Hematopoietic multipotent progenitor cell treated with erythropoietin and hydrocortisone succinate and interleukin-3 and kit ligand, for 6 days (in vitro differentiated cells): ENCODE measurements at regions not wholly inside any gene's neighbourhood (a gene's known extent, or its start where the extent isn't known, plus 50 kb on each side); places are given as distances from the start of the nearest gene placed in this dataset.

ENCODE experiments used
- DNase-seq: peaks from one replicate; pipeline ENCODE4 v3.0.0-alpha.2; 2015

DNA sequence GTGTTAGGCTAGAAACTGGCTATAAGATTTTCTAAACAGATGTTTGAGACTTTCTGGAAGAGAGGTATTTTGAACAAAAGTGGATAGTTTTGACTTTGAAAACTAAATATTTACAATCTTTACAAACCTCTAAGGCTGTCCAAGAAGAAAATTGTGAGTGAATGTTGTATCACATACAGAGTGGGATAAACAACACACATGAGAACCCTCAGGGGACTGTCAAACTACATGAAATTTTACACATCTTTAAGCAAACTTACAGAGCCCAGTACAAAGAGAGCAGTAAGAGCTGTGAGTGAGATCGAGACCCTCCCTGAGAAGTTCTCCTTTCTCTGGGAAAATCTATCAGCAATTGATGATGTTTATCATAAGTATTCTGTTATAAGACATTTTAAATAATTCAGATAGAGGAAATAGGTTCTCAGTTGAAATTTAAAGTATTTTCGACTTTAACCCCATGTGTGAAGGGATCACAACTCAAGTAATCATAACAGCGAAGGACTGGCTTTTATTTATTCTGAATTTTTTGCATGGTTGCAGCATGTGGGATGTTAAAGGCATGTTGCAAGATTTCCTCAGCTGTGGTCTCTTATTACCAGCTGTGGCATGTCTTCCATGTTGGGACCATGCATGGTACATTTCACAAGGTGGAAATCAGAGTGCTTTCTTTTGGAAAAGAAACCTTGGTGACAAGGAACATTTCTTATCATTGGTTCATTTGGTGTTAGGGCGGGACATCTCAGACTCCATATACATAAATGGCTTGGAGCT is 264.0 kb upstream of the PRICKLE1 start:
- DNase-seq, result no peak

DNA sequence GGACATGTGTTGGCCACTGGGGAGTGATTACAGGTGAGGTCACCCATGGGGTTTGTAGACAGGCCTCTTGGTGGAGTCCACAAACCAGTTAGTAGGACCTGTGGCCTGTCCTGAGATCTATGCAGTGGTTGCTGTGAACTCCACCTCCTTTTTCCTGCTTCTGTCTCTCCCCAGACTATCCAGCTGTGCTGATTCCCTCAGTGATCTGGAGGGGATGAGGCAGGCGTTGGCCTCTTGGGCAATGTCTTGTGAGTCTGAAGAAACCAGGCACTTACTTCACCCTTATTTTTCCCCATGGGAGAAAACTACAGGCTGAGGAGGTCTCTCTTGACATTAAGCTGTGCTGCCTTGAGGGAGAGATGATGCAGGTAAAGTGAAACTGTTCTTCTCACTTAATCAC is 257.2 kb upstream of the PRICKLE1 start:
- DNase-seq, result no peak

DNA sequence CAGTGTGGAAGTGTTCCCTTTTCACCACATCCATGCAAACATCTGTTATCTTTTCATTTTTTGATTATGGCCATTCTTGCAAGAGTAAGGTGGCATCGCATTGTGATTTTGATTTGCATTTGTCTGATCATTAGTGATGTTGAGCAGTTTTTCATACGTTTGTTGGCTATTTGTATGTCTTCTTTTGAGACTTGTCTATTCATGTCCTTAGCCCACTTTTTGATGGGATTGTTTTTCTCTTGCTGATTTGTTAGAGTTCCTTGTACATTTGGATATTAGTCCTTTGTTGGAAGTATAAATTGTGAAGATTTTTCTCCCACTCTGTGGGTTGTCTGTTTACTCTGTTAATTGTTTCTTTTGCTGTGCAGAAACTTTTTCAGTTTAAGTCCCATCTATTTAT is 244.5 kb upstream of the PRICKLE1 start:
- DNase-seq, result no peak

DNA sequence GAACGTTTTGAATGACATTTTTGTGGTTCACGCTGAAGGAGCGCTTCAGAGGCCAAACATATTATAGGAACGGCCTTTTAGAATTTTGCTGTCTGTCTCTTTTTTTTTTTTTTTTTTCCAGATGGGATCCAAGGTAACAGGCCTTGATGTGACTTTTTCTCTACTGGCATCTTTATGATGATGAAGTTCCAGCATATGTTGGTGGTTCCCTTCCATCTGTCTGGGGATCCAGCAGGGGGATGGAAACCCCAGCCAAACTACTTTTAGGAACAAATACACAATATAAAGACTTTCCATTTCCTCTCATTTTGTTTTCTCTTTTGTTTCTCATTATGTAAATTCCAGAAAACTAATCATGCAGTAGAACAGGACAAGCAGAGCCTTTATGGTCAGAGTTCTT is 239.3 kb upstream of the PRICKLE1 start:
- no peak for DNase-seq

DNA sequence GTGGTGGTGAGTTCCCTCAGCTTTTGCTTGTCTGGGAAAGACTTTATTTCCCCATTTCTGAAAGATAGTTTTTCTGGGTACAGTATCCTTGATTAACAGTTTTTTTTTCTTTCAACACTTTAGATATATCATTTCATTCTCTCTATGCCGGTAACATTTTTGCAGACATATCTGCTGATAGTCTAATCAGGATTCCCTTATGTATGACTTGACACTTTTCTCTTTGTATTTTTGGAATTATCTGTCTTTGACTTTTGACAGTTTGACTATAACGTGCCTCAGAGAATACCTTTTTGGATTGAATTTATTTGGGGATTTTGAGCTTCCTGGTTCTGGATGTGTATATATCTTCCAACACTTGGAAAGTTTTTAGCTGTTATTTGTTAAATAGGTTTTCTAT is 234.8 kb upstream of the PRICKLE1 start:
- no peak for DNase-seq

DNA sequence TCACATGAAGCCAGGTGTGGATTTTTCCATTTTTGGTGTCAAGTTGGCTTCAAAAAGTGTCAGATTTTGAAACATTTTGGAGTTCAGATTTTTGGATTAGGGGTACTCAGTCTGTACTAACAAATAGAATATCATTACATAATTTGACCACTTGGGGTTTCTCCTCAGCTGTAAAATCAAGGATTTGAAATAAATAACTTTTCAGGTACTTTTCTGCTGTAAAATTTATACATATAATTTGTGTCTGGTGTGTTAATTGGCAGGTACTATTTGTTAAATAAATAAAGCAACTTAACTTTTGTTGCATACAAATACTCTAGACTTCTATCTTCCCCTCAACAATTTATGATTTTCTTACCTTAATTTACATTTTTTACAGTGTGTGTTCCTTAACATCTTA is 234.1 kb upstream of the PRICKLE1 start:
- no peak for DNase-seq

DNA sequence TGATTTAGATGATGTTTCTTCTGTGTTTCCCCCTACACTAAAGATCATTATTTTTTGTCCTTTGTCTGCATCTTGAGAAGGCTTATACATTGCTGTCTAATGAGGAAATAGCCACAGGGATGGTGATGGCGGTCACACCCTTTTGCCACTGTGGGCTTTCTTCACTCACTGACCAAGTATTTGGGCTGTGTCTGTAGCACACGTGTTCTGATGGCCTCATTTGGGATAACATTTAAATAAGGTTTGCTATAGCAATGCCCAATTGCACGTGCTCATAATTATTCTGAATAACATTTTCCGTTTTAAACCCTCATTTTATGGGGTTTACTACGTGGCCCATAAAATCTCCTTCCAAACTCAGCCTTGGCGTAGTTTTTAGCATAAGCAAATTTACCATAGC is 230.3 kb upstream of the PRICKLE1 start:
- DNase-seq, result no peak

DNA sequence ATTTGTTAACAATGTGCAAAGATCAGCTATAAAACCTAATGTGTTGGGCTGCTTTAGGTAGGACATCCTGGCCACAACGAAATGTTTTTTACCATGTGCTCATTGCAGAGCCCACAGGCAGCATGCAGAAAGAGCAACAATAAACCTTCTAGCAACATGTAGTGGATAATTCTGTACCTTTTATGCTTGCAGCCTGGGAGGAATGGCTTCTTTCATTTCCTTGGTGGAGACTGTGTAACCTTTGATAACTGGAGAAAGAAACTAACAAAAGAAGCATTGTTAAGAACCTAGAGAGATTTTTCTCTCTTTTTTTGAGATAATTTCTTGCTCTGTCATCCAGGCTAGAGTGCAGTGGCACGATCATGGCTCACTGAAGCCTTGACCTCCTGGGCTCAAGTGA is 225.5 kb upstream of the PRICKLE1 start:
- no peak for DNase-seq

DNA sequence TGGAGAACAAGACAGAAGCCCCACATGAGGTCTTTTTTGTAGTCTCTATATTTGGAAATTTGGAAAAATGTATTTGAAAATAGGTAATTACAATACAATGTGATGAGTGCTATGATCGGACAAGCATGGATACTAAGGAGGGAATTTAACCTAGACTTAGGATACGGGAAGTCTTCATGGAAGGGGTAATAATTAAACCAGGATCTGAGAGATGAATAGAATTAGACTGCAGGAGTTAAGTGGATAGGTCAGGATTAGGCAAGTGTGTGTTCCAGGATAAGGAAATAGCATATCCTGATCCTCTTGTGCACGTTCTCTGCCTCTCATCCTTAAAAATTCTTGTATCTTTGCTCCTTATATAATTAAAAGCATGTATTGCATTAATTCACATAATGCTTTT is 223.3 kb upstream of the PRICKLE1 start:
- DNase-seq, result no peak

DNA sequence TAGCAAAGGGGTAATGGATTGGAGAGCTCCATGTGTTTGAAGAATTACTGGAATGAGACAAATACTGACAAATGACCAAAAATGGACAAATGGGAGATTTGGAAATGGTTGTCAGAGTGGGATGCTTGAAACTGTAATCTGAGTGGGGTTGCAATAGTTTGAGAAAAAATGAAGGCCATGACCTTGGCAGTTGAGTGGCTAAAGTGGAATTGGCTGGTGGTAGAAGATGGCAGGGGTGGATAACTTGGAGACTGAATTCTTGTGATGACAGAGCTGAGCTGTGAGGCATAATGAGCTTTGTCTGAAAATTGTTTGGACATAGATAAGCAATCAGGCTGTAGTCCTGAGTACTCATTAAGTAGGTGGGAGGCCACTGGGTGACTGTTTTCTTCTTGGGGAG is 222.5 kb upstream of the PRICKLE1 start:
- no peak for DNase-seq

DNA sequence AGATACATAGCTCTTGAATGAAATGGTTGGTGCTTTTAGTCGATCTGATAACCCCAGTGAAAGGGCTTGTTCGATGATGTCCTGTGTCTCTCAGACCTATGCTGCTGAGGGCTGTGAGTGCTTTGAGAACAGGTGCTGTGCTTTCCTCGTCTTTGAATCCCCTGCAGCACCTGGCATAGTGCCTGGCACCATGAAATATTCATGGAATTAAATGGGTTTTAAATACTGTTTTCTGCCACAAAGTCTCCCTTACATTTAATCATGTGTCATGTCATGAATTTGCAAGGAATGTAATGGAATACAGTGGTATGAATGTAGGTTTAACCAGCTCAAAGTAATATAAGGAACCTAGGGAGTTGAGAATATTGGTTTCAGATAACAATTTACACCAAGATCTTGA is 220.5 kb upstream of the PRICKLE1 start:
- DNase-seq, result no peak

DNA sequence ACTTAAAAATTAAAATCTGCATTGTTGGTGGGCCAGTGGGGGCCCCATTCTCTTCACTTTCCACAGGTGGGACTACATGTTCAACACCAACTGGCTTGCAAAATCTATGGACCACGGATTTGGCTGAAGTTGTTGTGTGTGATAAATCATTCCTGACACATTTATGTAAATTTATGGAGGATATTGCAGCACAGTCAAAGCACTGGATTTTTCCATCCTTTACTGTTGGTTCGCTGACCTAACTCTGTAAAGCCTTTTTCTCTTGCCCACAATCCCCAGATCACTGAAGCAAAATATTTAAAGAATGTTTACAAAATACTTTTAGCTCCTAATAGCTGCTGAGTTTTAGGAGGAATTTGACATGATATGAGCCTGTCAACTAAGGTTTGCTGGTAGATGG is 219.7 kb upstream of the PRICKLE1 start:
- DNase-seq, result no peak

DNA sequence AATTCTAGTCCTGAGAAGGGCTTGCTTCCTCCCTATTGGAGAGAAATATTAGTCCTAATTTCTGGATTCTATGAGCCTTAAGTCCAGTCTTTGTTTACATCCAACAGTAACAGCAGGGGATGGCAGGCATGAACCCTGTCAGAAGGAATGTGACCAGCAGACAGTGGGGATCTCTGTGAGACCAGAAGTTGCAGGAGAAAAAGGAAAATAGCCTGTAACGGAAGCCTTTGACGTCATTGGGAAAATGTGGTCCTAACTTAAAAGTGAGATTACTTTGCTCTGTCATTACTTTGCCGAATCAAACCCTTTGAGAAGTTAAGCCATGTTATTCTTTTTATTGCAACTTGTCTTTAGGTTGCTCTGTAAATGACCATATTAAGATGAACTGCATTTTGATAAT is 218.2 kb upstream of the PRICKLE1 start:
- DNase-seq, result no peak

DNA sequence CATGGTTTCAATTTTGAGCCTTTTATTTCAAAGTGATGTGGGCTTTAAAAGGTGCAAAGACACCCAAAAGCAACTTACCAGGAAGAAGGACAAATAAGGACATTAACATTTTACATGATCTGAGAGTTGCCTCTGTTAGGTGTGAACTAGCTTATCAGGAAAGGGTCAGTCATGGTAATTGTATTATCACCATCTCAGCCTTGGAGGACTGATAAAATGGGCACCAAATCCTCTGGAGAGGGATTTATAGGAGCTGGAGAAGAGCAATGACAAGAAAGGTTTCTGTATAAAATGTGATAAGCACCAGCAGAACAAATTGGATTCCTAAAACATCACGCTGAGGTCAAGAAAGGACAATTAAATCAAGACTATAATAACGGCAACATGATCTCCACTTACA is 217.7 kb upstream of the PRICKLE1 start:
- DNase-seq, result no peak

DNA sequence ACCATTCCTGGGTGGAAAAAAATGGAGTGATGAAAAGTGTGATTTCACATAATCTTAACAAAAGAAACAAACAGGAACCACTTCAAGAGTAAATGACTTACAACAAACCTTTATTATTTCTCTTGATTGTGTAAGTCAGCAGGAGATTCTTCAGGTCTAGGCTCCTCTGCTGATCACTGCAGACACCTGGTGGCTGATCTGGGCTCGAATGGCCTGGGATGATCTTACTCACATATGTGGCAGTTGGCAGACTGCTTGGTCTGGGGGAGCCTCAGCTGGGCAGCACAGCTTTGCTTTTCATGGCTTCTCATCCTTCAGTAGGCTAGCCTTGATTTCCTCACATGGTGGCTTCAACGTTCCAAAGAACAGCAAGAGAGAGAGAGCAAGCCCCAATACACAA is 215.4 kb upstream of the PRICKLE1 start:
- no peak for DNase-seq

DNA sequence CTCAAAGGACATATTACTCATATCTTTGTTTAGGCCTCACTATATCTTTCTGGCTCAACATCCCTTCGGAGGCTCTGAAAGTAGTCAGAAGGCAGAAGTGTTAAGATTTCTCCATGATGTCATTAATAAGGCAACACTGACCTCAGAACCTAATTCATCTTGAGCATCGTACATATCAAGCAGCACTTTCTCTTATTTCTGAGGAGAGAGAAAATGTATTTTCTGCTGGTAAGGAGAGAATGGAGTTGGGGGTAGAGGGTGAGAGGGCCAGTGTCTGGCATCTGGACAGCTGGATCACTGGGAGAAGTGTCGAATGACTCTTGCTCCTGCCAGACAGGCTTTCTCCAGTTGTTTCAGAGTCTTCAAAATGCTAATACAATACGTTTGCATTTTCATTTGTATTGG is 213.2 kb upstream of the PRICKLE1 start:
- no peak for DNase-seq

DNA sequence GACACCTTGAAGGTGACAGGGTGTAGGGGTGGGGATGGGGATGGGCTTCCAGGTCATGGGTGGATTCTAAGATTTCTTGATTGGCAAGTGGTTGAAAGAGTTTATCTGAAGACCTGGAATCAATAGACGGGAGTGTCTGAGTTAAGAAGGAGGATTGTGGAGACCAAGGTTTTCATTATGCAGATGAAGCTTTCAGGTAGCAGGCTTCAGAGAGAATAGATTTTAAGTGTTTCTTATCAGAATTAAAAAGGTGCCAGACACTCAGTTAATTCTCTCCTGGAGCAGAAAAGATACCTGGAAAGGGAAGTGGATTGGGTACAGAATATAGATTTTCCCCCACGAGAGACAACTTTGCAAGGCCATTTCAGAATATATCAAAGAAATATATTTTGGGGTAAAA is 211.7 kb upstream of the PRICKLE1 start:
- DNase-seq, result no peak

DNA sequence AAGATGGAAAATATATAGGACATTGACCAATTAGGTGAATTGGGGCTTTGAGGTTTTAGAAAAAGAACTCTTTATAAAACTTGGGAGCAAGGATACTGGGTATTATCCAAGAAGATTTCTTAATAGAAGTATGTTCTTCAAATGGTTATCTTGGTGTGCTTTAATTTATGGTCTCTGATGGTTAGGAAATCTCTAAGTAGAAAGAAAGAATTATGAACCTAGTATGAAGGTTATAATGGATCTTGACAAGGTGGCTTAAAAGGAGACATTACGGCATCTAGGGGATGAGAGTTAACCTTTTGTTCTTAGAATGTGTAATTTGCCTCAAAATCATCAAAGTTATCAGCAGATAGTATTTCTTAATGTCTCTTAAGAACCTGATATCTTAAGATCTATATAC is 210.4 kb upstream of the PRICKLE1 start:
- DNase-seq, result no peak

DNA sequence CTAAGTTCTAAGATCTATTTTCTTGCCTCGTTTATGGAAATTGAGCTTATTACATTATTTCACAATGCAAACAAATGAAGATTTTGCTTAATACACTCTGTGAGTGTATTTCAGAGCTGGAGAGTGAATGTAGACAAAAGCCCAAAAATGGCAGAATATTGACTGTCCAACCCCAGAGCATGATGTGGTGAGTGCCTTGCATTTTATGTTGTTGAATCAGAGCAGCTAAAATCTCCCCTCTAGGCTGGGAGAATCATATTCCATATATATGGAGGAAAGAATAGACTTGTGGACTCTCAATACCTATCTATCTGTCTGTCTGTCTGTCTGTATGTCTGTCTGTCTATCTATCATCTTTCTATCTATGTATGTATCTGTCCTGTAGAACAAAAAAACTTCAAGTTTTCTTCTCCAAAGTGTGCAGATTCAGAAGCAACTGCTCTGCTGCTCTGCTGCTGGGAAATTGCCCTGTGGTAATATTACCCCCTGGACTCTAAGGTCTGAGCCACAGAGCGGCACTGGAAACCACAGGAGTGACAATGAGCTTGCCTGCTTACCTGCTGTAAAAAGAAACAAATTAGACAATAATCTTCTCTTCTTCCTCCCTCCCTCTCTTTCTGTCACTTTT is 209.4 kb upstream of the PRICKLE1 start:
- DNase-seq, result no peak

DNA sequence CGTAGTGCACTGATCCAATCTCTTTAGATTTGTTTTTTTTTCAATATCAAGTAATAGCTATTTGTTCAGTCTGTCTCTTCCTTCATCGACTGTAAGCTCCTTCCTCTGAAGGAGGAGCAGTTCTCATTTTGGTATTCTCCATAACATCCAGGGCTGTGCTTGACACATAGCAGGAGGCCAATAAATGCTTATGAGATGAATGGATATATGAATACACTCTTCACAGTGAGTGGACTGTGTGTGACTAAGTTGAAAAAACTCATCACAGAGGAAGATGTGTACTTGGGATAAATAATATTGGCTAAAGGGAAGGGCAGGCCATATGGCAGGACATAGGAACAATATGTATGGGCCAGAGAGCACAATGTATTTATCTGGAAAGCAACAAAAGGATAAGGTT is 205.3 kb upstream of the PRICKLE1 start:
- no peak for DNase-seq

DNA sequence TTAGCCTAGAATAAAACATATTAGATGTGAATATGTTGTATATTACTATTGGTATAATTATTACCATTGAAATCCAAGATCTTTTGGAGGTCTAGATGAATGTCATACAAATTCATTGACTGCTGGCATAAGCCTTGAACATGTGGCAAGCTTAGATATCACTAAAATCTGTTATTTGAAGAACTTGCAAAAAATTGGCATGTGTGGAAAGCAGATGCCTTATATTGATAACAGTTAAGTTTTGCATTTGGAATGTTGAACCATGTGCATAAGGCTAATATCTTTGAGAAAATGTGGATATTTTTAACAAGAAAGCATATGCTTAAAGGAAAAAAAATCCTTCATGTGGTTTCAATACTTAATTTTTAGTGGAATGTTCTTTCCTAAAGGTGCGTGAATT is 203.6 kb upstream of the PRICKLE1 start:
- DNase-seq, result peak; percentile 1

DNA sequence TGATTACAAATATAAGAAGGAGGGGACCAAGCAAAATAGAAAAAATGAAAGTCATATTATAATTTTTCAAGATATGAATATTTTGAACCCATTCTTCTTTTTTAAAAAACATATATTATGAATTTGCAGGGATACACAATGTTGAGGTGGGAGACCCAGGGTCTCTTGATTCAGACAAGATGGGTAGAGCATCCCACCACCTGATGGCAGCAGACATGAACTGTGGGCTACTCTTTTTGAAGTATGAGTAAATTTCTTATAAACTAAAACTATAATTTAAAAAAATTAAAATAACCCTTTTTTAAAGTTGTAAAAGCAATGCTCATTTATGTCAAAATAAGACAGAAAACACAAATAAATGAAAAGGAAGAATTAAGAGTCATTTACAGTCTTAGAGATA is 202.7 kb upstream of the PRICKLE1 start:
- DNase-seq, result no peak

DNA sequence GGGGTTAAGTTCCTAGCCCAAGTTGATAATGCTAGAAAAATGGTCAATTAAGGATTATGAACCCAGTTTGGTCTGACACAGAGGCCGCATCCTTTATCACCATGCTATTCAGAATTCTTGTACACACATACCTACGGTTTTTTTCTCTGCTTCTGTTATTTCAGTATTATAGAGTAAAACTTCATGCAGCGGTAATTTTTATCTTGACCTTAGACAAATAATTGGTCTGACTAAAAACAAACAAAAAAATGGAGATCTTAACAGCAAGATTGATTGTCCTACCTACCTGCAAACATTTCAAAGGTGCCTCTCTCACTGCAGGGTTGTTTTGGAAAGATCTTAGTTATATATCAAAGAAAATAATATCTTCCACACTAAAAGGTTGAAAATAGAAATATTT is 201.9 kb upstream of the PRICKLE1 start:
- no peak for DNase-seq

DNA sequence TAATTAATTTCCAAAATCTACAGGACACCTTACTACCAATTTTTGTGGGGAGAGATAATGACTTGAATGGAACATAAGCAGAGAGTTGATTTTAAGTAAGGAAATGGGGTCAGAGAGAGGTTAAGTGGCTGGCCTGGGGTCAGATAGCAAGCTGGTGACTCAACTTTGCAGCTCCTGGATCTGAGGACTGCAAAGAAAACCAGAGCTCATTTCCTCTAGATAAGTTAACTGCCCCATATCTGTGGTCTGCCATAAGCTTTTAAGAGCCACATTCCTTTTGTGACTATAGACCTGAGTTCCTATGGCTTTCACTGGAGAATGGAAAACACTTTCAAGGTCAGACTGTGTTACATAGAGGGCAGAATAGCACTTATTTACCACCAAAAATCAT is 201.2 kb upstream of the PRICKLE1 start:
- DNase-seq, result peak; percentile 21
